ENCODE measurements at regions not wholly inside any gene's neighbourhood (a gene's known extent, or its start where the extent isn't known, plus 50 kb on each side); places are given as distances from the start of the nearest gene placed in this dataset.

GRCh38 chr6:150314230-150315188 lies 54.3 kb upstream of the IYD start:
- Histone ChIP-seq H3K27me3 (ENCODE audit: insufficient read depth, low read depth) (no peaks in the 10 kb centered on the region), H2AFZ (no peak overlapping the region), H4K20me1 (ENCODE audit: insufficient read depth) (no peaks in the 10 kb centered on the region), H3K9me2 (ENCODE audit: insufficient read depth) (no peaks in the 10 kb centered on the region), H3K4me3 (no peak overlapping the region), H3K27ac (no peak overlapping the region), H3K79me2 (ENCODE audit: low read depth) (no peaks in the 10 kb centered on the region), H3F3A (ENCODE audit: insufficient read depth, low read depth) (no peaks in the 10 kb centered on the region), H3K4me2 (no peak overlapping the region), H3K4me1 (replicated peaks; ENCODE audit: insufficient read depth) (no peaks in the 10 kb centered on the region; the same call in 1 of the 2 replicates), H3K36me3 (ENCODE audit: low read depth) (no peaks in the 10 kb centered on the region), H3K9me3 (ENCODE audit: insufficient read depth, low read depth) (no peaks in the 10 kb centered on the region)
- BruUV-seq (replicated peaks), result no TSS peak
- POLR2A ChIA-PET (ENCODE audit: unreplicated experiment), result no interaction called here
- CTCF ChIA-PET, result no interaction called here
- DNase-seq, result no peak
- no peak for TF ChIP-seq EZH2 (IDR thresholded peaks at IDR 0.05; ENCODE audit: low read depth)
- TF ChIP-seq CTCF (conservative IDR thresholded peaks at IDR 0.05), result no peak
- intact Hi-C loops (cut with micrococcal nuclease; ENCODE audit: unreplicated experiment), result no loop called here

- no peaks in the 10 kb centered on the region for H3K9me3 ChIP-seq (ENCODE audit: insufficient read depth, low read depth)
- H3F3A ChIP-seq (ENCODE audit: insufficient read depth, low read depth), result no peaks in the 10 kb centered on the region
- H3K4me1 ChIP-seq (replicated peaks; ENCODE audit: insufficient read depth), result no peaks in the 10 kb centered on the region; the same call in 1 of the 2 replicates
- no peaks in the 10 kb centered on the region for H3K9me2 ChIP-seq (ENCODE audit: insufficient read depth)
- H3K79me2 ChIP-seq (ENCODE audit: low read depth), result no peaks in the 10 kb centered on the region
- ChIA-PET POLR2A (ENCODE audit: unreplicated experiment) (no interaction called here), CTCF (no interaction called here)
- no peaks in the 10 kb centered on the region for H3K27me3 ChIP-seq (ENCODE audit: insufficient read depth, low read depth)
- H4K20me1 ChIP-seq (ENCODE audit: insufficient read depth), result no peaks in the 10 kb centered on the region
- no TSS peak for BruUV-seq (replicated peaks)
- TF ChIP-seq EZH2 (IDR thresholded peaks at IDR 0.05; ENCODE audit: low read depth) (no peak), CTCF (conservative IDR thresholded peaks at IDR 0.05) (no peak)
- H3K4me3 ChIP-seq, result no peak overlapping the region
- no peak for DNase-seq
- H3K27ac ChIP-seq, result no peak overlapping the region
- no peak overlapping the region for H3K4me2 ChIP-seq
- H2AFZ ChIP-seq, result no peak overlapping the region
- H3K36me3 ChIP-seq (ENCODE audit: low read depth), result no peaks in the 10 kb centered on the region
- intact Hi-C loops (cut with micrococcal nuclease; ENCODE audit: unreplicated experiment), result no loop called here
These were observed 53.2 kb upstream of the IYD start for GRCh38 chr6:150315626-150316025.

- no TSS peak for BruUV-seq (replicated peaks)
- intact Hi-C loops (cut with micrococcal nuclease; ENCODE audit: unreplicated experiment), result no loop called here
- H3K9me2 ChIP-seq (ENCODE audit: insufficient read depth), result no peaks in the 10 kb centered on the region
- H3K36me3 ChIP-seq (ENCODE audit: low read depth), result no peaks in the 10 kb centered on the region
- TF ChIP-seq EZH2 (IDR thresholded peaks at IDR 0.05; ENCODE audit: low read depth), result no peak
- no peak for TF ChIP-seq CTCF (conservative IDR thresholded peaks at IDR 0.05)
- H3F3A ChIP-seq (ENCODE audit: insufficient read depth, low read depth), result no peaks in the 10 kb centered on the region
- H3K4me1 ChIP-seq (replicated peaks; ENCODE audit: insufficient read depth), result no peaks in the 10 kb centered on the region; the same call in 1 of the 2 replicates
- no peaks in the 10 kb centered on the region for H4K20me1 ChIP-seq (ENCODE audit: insufficient read depth)
- H2AFZ ChIP-seq, result no peak overlapping the region
- H3K27ac ChIP-seq, result no peak overlapping the region
- CTCF ChIA-PET, result no interaction called here
- H3K79me2 ChIP-seq (ENCODE audit: low read depth), result no peaks in the 10 kb centered on the region
- DNase-seq, result no peak
- POLR2A ChIA-PET (ENCODE audit: unreplicated experiment), result interaction anchor here (0.9 kb wide), 1 partner anchor 113 kb away, joined by 3 read pairs; no protein-coding TSS in a partner anchor
- no peaks in the 10 kb centered on the region for H3K27me3 ChIP-seq (ENCODE audit: insufficient read depth, low read depth)
- H3K4me2 ChIP-seq, result no peak overlapping the region
- no peaks in the 10 kb centered on the region for H3K9me3 ChIP-seq (ENCODE audit: insufficient read depth, low read depth)
- no peak overlapping the region for H3K4me3 ChIP-seq
These were observed 51.9 kb upstream of the IYD start for GRCh38 chr6:150316936-150317335.

Data from PC-9 (cell line).